ENCODE measurements at regions not wholly inside any gene's neighbourhood (a gene's known extent, or its start where the extent isn't known, plus 50 kb on each side); places are given as distances from the start of the nearest gene placed in this dataset.

- no peak for DNase-seq
Observed at GRCh38 chr9:134487066-134487710, 154.4 kb upstream of the COL5A1 start.

GRCh38 chr9:134488331-134489280, 153.0 kb upstream of the COL5A1 start:
- DNase-seq: no peak

- DNase-seq: no peak
Observed at GRCh38 chr9:134489621-134490408, 151.8 kb upstream of the COL5A1 start.

- no peak for DNase-seq
Observed at GRCh38 chr9:134490446-134490845, 151.2 kb upstream of the COL5A1 start.

- DNase-seq: no peak
Observed at GRCh38 chr9:134491196-134491835, 150.3 kb upstream of the COL5A1 start.

GRCh38 chr9:134491856-134492255, 149.7 kb upstream of the COL5A1 start:
- no peak for DNase-seq

- no peak for DNase-seq
Observed at GRCh38 chr9:134492281-134492691, 149.3 kb upstream of the COL5A1 start.

- no peak for DNase-seq
Observed at GRCh38 chr9:134492721-134493460, 148.7 kb upstream of the COL5A1 start.

- no peak for DNase-seq
Observed at GRCh38 chr9:134493461-134494272, 147.9 kb upstream of the COL5A1 start.

GRCh38 chr9:134494273-134494815, 147.3 kb upstream of the COL5A1 start:
- no peak for DNase-seq

GRCh38 chr9:134494905-134495304, 146.7 kb upstream of the COL5A1 start:
- DNase-seq: no peak

- DNase-seq: no peak
Observed at GRCh38 chr9:134495881-134496412, 145.7 kb upstream of the COL5A1 start.

GRCh38 chr9:134496413-134497282, 145.0 kb upstream of the COL5A1 start:
- no peak for DNase-seq

GRCh38 chr9:134497283-134497860, 144.2 kb upstream of the COL5A1 start:
- DNase-seq: no peak

- no peak for DNase-seq
Observed at GRCh38 chr9:134498814-134499166, 142.8 kb upstream of the COL5A1 start.

GRCh38 chr9:134500931-134501760, 140.5 kb upstream of the COL5A1 start:
- no peak for DNase-seq

GRCh38 chr9:134501761-134502265, 139.8 kb upstream of the COL5A1 start:
- DNase-seq: no peak

GRCh38 chr9:134502266-134502791, 139.3 kb upstream of the COL5A1 start:
- DNase-seq: no peak
